ENCODE measurements at regions not wholly inside any gene's neighbourhood (a gene's known extent, or its start where the extent isn't known, plus 50 kb on each side); places are given as distances from the start of the nearest gene placed in this dataset.
"Not testable (repeated sequence)": the region's sequence is repeated elsewhere in the genome, so short reads cannot be mapped to it uniquely, and the experiment has no call there.

DNA sequence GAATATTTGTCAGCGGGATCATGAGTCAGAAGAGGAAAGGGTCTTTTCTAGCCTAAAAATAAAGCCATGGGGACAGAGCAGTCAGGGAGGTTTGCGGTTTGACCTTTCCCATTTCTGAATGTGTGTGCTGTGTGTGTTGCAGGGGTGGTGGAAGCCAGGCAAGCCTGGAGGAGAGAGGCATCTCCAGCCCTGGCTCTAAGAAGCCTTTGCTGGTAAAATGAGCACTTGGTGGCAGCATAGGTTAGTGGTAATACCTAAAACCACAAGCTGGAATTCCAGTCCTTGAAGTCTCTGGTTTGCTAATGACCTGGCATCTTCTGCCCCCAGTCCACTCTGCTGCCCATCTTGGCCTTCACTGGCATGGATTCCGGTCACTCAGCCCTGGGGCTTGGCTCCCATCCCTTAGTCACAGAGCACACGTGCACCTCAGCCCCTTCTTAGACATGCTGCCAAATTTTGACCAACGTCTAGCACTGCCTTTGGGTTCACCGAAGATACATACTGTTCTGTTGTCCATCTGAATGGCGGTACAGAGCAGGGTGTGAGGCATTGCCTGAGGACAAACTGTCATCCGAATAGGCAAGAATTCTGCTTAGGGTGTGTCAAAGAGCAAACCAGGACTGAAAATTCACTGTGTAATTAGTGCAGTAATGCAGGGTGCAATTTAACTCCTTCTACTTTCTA lies 52.7 kb downstream of the KCNA5 start:
- peak; percentile 74 for DNase-seq

DNA sequence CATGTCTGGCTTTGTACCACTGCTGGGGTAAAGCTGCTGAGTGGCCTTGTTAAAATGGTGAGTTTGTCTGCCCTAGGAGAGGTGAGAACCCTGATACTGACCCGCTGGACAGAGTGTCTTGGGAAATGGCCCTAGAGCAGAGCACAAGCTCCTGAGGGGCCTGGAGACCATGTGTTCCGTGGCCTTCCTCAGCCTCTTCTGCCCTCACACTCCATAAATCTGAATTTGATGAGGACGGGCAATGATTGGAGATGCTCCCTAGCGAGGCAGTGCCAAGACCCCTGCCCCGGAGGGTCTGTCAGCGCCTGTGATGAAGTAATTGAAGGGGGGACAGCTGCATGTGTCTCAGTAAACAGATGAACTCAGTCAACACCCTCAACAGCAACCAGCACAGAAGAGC lies 54.1 kb downstream of the KCNA5 start:
- no peak for DNase-seq

GRCh38 chr12:5099136-5099535 lies 55.5 kb downstream of the KCNA5 start:
- DNase-seq: no peak

DNA sequence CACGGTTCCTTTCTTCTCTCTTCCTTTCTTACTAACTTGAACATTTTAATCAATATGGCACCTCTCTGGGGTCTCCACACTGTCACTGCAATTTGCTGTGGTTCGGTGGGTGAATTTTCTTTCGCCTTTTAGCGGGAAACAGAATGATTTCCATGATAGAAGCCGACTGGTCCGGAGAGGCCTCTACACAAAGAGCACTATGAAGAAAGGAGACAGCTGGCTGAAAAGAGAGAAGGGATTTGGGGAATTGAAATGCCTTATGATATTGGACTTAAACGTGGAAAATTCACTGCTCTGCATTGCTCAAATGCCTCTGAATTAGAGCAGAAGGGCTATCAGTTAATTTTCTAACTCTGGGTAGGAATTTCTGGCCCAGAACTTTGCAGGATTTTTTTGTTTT lies 55.9 kb downstream of the KCNA5 start:
- no peak for DNase-seq

- no peak for DNase-seq
These were observed 58.0 kb downstream of the KCNA5 start for GRCh38 chr12:5101686-5102085.

- peak; percentile 53 for DNase-seq
These were observed 58.6 kb downstream of the KCNA5 start for GRCh38 chr12:5102261-5102789.

- DNase-seq: no peak
These were observed 59.1 kb downstream of the KCNA5 start for GRCh38 chr12:5102806-5103205.

DNA sequence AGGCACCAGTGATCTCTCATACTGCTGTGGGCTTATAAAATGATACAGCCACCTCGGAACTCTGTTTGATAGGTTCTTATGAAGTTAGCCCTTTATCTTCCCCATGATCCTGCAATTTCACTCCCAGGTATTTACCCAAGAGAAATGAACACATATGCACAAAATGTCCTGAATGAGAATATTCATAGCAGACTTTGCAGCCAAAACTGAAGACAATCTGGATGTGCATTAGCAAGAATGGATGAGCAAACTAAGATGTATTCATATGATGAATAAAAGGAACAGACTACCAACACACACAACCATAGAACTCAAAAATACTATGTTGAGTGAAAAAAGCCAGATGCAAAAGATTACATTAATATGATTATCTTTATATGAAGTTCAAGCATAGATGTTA lies 66.7 kb downstream of the KCNA5 start:
- no peak for DNase-seq

GRCh38 chr12:5114436-5114835 lies 70.8 kb downstream of the KCNA5 start:
- no peak for DNase-seq

- DNase-seq: not testable (repeated sequence)
These were observed 78.1 kb downstream of the KCNA5 start for GRCh38 chr12:5121784-5122183.

DNA sequence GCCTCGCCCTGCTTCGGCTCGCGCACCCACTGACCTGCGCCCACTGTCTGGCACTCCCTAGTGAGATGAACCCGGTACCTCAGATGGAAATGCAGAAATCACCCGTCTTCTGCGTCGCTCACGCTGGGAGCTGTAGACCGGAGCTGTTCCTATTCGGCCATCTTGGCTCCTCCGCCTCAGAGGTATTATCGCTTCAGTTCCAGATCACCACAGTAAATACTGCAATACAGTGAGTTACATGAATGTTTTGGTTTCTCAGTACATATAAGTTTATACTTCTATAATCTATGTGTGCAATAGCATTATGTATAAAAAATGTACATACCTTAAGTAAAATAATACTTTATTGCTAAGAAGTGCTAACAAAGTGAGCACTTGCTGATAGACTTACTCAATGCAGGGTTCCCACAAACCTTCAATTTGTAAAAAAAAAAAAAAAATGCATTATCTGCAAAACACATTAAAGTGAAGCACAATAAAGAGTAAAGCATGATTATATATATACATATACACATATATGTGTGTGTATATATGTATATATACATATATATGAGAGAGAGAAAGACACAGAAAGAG lies 78.7 kb downstream of the KCNA5 start:
- DNase-seq: not testable (repeated sequence)

GRCh38 chr12:5123921-5124320 lies 80.2 kb downstream of the KCNA5 start:
- DNase-seq: peak; percentile 79

DNA sequence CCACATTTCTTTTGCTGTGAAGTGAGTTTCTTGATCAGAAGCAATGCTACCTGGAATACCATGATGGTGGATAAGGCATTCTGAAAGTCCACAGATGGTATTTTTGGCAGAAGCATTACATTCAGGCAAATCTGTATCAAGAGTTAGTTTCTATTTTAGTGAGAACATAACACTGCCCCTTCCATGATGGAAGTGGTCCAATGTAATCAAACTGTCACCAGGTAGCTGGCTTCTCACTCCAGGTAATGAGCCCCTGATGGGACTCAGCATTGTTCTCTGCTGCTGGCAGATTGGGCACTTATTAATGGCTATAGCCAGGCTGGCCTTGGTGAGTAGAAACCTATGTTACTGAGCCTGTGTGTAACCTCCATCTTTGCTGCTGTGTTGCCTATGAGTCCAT lies 80.7 kb downstream of the KCNA5 start:
- DNase-seq: no peak

DNA sequence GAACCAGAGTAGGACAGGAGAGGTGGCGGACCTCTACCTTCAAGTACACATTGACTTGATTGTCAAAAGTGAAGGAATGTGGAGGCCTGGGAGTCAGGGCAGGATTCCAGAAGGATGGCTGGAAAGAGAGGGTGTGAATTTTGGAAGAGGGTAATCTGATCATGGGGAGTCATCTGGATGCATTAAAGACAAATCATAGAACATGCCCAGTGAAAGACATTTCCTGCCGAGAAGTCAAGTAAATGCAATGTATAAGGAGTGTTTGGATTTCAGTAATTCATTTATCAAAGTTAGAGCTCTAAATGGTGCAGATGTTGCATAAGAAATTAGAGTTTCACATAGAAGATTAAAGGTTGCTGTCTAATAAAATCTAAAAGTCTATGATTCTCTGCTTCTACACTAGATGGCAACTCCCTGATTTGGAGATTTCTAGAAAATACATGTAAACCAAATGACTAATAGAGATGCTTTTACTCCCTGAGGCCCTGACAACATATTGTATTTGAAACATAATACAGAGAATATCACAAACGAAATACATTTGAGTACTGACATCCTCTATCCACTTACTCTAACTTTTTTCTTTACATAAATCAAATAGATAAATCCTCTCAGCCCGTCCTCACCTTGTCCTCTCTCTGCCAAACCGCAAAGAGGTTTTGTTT lies 91.3 kb downstream of the KCNA5 start:
- DNase-seq: peak; percentile 32

DNA sequence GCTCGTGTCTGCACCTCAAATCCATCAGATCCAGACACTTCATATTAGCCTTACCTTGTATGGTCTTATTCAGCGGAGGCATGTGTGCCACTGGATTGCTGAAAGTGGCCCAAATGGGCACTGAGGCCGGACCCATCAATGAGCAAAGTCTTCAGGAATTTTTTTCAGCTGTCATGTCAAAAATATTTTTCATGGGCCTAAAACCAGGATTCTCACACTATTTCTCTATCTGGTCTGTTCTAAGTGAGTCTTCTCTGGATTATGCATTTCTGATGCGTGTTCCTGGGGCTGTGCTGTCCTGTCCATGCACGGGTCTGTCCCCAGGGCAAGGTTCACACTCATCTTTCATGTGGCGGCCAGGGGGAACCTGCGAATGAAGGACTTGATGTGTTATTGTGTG lies 94.6 kb downstream of the KCNA5 start:
- DNase-seq: peak; percentile 71

DNA sequence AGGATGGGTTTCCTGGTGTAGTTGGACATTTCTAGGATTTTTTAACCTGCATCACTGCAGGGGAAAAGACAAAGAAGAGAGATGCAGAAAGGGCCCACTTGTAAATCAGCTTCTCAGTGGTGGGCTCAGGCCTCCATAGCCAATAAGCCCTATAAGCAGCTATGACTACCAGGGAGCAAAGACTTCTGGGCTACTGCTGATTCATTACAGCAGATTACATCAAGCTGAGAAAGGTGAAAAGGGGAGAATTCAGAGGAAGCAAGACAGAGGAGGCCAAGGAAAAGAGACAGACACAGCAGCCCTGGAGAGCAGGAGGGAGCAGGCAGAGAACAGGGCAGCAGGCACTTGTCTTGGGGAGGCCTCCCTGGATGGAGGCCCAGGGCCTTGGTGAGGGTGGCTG lies 95.2 kb downstream of the KCNA5 start:
- DNase-seq: peak; percentile 56

- no peak for DNase-seq
These were observed 96.1 kb downstream of the KCNA5 start for GRCh38 chr12:5139751-5140150.

- DNase-seq: peak; percentile 27
These were observed 96.5 kb downstream of the KCNA5 start for GRCh38 chr12:5140190-5140589.

DNA sequence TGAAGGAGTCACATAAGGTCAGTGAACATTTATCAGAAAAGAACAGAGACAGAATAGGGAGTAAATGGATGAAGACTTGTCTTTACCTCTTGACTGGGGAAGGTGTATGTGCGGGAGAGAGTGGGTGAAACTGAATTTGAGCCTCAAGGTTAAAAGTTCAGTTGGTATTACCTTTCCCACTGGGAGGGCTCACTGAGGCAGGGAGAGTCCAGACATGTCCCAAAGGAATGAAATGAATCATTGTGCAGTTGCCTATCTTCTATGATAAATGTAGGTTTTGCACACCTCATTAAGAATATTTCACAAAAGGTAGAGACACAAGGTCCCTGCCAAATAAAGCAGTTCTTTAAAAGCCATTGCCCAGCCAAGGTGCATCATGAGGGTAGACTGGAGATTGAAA lies 105.2 kb downstream of the KCNA5 start:
- DNase-seq: no peak

- no peak for DNase-seq
These were observed 110.4 kb downstream of the KCNA5 start for GRCh38 chr12:5154091-5154490.

GRCh38 chr12:5155866-5156265 lies 112.2 kb downstream of the KCNA5 start:
- DNase-seq: no peak

GRCh38 chr12:5160827-5161226 lies 117.1 kb downstream of the KCNA5 start:
- no peak for DNase-seq

GRCh38 chr12:5163661-5164060 lies 120.0 kb downstream of the KCNA5 start:
- DNase-seq: no peak

All from fibroblast of skin of back (primary cell).